Activated T-cell treated with anti-CD3 and anti-CD28 coated beads, Interleukin-2, amount 50 U/mL, for 4 hours (primary cell): ENCODE measurements at regions not wholly inside any gene's neighbourhood (a gene's known extent, or its start where the extent isn't known, plus 50 kb on each side); places are given as distances from the start of the nearest gene placed in this dataset.

Source experiments
- ATAC-seq, 2 donors: fragments of 200-7000 bp; cut with Tn5 transposase; one replicate each; pipeline ENCODE4 v1.10.0; 2021
- DNase-seq: peaks from one replicate; pipeline ENCODE4 v3.0.0-alpha.2; 2020
- H3K27me3 Mint-ChIP-seq: one replicate; pipeline ENCODE4 v1.8.0; 2021; ENCODE audit warnings: low read depth, mixed read lengths
- H3K36me3 Mint-ChIP-seq: one replicate; pipeline ENCODE4 v1.8.0; 2022; ENCODE audit warnings: mixed read lengths; ENCODE audit not compliant: insufficient read depth
- H3K4me1 Mint-ChIP-seq: one replicate; pipeline ENCODE4 v1.8.0; 2021; ENCODE audit warnings: low read depth, mixed read lengths
- H3K4me3 Mint-ChIP-seq: one replicate; pipeline ENCODE4 v1.8.0; 2021; ENCODE audit warnings: mild to moderate bottlenecking, moderate library complexity, mixed read lengths
- H3K9me3 Mint-ChIP-seq: one replicate; pipeline ENCODE4 v1.8.0; 2021; ENCODE audit warnings: mixed read lengths

- peaks cover 33% of the 10 kb centered on the region for H3K4me1 Mint-ChIP-seq
- no peak for ATAC-seq
- H3K27me3 Mint-ChIP-seq = no peaks in the 10 kb centered on the region
- no peaks in the 10 kb centered on the region for H3K36me3 Mint-ChIP-seq
- no peak for DNase-seq
- H3K4me3 Mint-ChIP-seq = no peak overlapping the region
- no peaks in the 10 kb centered on the region for H3K9me3 Mint-ChIP-seq
These were observed 122.1 kb downstream of the SNX18 start for GRCh38 chr5:54639621-54640020.

- Mint-ChIP-seq H3K4me3 (no peak overlapping the region), H3K27me3 (no peaks in the 10 kb centered on the region), H3K9me3 (no peaks in the 10 kb centered on the region), H3K4me1 (peaks cover 20% of the 10 kb centered on the region), H3K36me3 (no peaks in the 10 kb centered on the region)
- no peak for ATAC-seq
- no peak for DNase-seq
These were observed 120.5 kb downstream of the SNX18 start for GRCh38 chr5:54638106-54638505.

GRCh38 chr5:54637654-54638053, 120.1 kb downstream of the SNX18 start:
- Mint-ChIP-seq H3K4me1 (peaks cover 20% of the 10 kb centered on the region), H3K27me3 (no peaks in the 10 kb centered on the region), H3K9me3 (no peaks in the 10 kb centered on the region), H3K4me3 (no peak overlapping the region), H3K36me3 (no peaks in the 10 kb centered on the region)
- no peak for DNase-seq
- ATAC-seq = no peak

- ATAC-seq = no peak
- DNase-seq = no peak
- H3K27me3 Mint-ChIP-seq = no peaks in the 10 kb centered on the region
- H3K36me3 Mint-ChIP-seq = no peaks in the 10 kb centered on the region
- H3K9me3 Mint-ChIP-seq = peaks cover 7% of the 10 kb centered on the region
- no peak overlapping the region for H3K4me3 Mint-ChIP-seq
- peaks cover 20% of the 10 kb centered on the region for H3K4me1 Mint-ChIP-seq
These were observed 116.5 kb downstream of the SNX18 start for GRCh38 chr5:54634089-54634488.

GRCh38 chr5:54632131-54632701, 114.7 kb downstream of the SNX18 start:
- no peak overlapping the region for H3K4me3 Mint-ChIP-seq
- DNase-seq (no peak), ATAC-seq (no peak)
- peaks cover 12% of the 10 kb centered on the region for H3K9me3 Mint-ChIP-seq
- no peaks in the 10 kb centered on the region for H3K27me3 Mint-ChIP-seq
- no peaks in the 10 kb centered on the region for H3K36me3 Mint-ChIP-seq
- peaks cover 5% of the 10 kb centered on the region for H3K4me1 Mint-ChIP-seq

- Mint-ChIP-seq H3K9me3 (peaks cover 12% of the 10 kb centered on the region), H3K4me3 (no peak overlapping the region), H3K27me3 (no peaks in the 10 kb centered on the region), H3K36me3 (no peaks in the 10 kb centered on the region), H3K4me1 (peaks cover 4% of the 10 kb centered on the region)
- ATAC-seq (no peak), DNase-seq (no peak)
These were observed 113.3 kb downstream of the SNX18 start for GRCh38 chr5:54630738-54631359.

- Mint-ChIP-seq H3K36me3 (no peaks in the 10 kb centered on the region), H3K4me3 (no peak overlapping the region), H3K4me1 (peaks cover 4% of the 10 kb centered on the region), H3K27me3 (no peaks in the 10 kb centered on the region), H3K9me3 (peaks cover 12% of the 10 kb centered on the region)
- no peak for ATAC-seq
- DNase-seq = no peak
These were observed 111.6 kb downstream of the SNX18 start for GRCh38 chr5:54629115-54629514.

- H3K27me3 Mint-ChIP-seq = no peaks in the 10 kb centered on the region
- H3K36me3 Mint-ChIP-seq = no peaks in the 10 kb centered on the region
- peaks cover 12% of the 10 kb centered on the region for H3K9me3 Mint-ChIP-seq
- H3K4me1 Mint-ChIP-seq = peaks cover 4% of the 10 kb centered on the region
- ATAC-seq (no peak), DNase-seq (no peak)
- no peak overlapping the region for H3K4me3 Mint-ChIP-seq
These were observed 110.5 kb downstream of the SNX18 start for GRCh38 chr5:54628050-54628449.

- DNase-seq = no peak
- H3K9me3 Mint-ChIP-seq = peaks cover 12% of the 10 kb centered on the region
- H3K4me3 Mint-ChIP-seq = no peak overlapping the region
- H3K27me3 Mint-ChIP-seq = no peaks in the 10 kb centered on the region
- peaks cover 4% of the 10 kb centered on the region for H3K4me1 Mint-ChIP-seq
- no peaks in the 10 kb centered on the region for H3K36me3 Mint-ChIP-seq
- no peak for ATAC-seq
These were observed 108.8 kb downstream of the SNX18 start for GRCh38 chr5:54626407-54626806.

- Mint-ChIP-seq H3K4me1 (peaks cover 6% of the 10 kb centered on the region), H3K36me3 (no peaks in the 10 kb centered on the region), H3K9me3 (peaks cover 12% of the 10 kb centered on the region), H3K4me3 (no peak overlapping the region), H3K27me3 (no peaks in the 10 kb centered on the region)
- no peak for DNase-seq
- ATAC-seq = no peak
These were observed 107.4 kb downstream of the SNX18 start for GRCh38 chr5:54624805-54625568.

GRCh38 chr5:54621709-54622108, 104.2 kb downstream of the SNX18 start:
- Mint-ChIP-seq H3K27me3 (no peaks in the 10 kb centered on the region), H3K9me3 (no peaks in the 10 kb centered on the region), H3K4me3 (no peak overlapping the region), H3K4me1 (peaks cover 10% of the 10 kb centered on the region), H3K36me3 (no peaks in the 10 kb centered on the region)
- no peak for ATAC-seq
- DNase-seq = no peak

- Mint-ChIP-seq H3K27me3 (no peaks in the 10 kb centered on the region), H3K4me3 (no peak overlapping the region), H3K4me1 (peaks cover 7% of the 10 kb centered on the region), H3K36me3 (no peaks in the 10 kb centered on the region), H3K9me3 (no peaks in the 10 kb centered on the region)
- ATAC-seq (no peak), DNase-seq (no peak)
These were observed 103.5 kb downstream of the SNX18 start for GRCh38 chr5:54621048-54621447.

GRCh38 chr5:54620141-54620933, 102.8 kb downstream of the SNX18 start:
- H3K4me1 Mint-ChIP-seq = peaks cover 7% of the 10 kb centered on the region
- H3K9me3 Mint-ChIP-seq = no peaks in the 10 kb centered on the region
- no peak overlapping the region for H3K4me3 Mint-ChIP-seq
- peak in 1 of 2 donors; percentile 14 for ATAC-seq
- no peaks in the 10 kb centered on the region for H3K27me3 Mint-ChIP-seq
- DNase-seq = no peak
- no peaks in the 10 kb centered on the region for H3K36me3 Mint-ChIP-seq

GRCh38 chr5:54619731-54620130, 102.2 kb downstream of the SNX18 start:
- Mint-ChIP-seq H3K4me3 (no peak overlapping the region), H3K9me3 (no peaks in the 10 kb centered on the region), H3K27me3 (no peaks in the 10 kb centered on the region)

More at GRCh38 chr5:54619731-54620130, 102.2 kb downstream of the SNX18 start:
- no peaks in the 10 kb centered on the region for H3K36me3 Mint-ChIP-seq
- DNase-seq (no peak), ATAC-seq (no peak)
- H3K4me1 Mint-ChIP-seq = peaks cover 7% of the 10 kb centered on the region
